OCI-LY3 (cell line): ENCODE measurements at regions not wholly inside any gene's neighbourhood (a gene's known extent, or its start where the extent isn't known, plus 50 kb on each side); places are given as distances from the start of the nearest gene placed in this dataset.
"Not testable (repeated sequence)": the region's sequence is repeated elsewhere in the genome, so short reads cannot be mapped to it uniquely, and the experiment has no call there.

Experiments
- EZH2phosphoT487 ChIP-seq: fragments of 200-600 bp; shearing (Covaris generic); IDR thresholded peaks from 2 replicates; pipeline ENCODE4 v1.6.1; 2018; ENCODE audit warnings: antibody characterized with exemption, mixed run types, low read depth
- TF ChIP-seq, protein P1 (sequence below): fragments of 200-600, 300-600 bp; sonication (generic); IDR thresholded peaks from 2 replicates; pipeline ENCODE4 v1.5.1; 2014; ENCODE audit warnings: antibody characterized with exemption, low read length, low read depth

DNA sequence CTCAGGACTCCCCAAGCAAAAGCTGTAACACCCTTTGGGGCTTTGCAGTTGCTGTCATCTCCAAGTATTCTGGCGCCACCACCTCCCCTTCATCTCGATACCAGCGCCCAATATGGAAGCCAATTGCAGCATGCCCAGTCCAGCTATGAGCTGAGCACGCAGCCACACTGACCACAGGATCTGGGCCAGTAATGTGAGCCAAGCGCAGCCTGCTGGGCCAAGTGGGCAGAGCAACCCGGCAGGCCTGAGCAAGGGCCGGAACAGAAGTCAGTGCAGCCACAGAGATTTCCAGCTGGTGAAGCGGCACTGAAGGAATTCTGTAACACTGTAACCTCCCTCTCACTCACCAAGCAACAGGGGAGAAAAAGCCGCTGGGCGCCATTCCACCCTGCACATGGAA lies 268.6 kb downstream of the SPATA31A1 start:
- TF ChIP-seq, protein P1, sequence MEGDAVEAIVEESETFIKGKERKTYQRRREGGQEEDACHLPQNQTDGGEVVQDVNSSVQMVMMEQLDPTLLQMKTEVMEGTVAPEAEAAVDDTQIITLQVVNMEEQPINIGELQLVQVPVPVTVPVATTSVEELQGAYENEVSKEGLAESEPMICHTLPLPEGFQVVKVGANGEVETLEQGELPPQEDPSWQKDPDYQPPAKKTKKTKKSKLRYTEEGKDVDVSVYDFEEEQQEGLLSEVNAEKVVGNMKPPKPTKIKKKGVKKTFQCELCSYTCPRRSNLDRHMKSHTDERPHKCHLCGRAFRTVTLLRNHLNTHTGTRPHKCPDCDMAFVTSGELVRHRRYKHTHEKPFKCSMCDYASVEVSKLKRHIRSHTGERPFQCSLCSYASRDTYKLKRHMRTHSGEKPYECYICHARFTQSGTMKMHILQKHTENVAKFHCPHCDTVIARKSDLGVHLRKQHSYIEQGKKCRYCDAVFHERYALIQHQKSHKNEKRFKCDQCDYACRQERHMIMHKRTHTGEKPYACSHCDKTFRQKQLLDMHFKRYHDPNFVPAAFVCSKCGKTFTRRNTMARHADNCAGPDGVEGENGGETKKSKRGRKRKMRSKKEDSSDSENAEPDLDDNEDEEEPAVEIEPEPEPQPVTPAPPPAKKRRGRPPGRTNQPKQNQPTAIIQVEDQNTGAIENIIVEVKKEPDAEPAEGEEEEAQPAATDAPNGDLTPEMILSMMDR = not testable (repeated sequence)
- not testable (repeated sequence) for TF ChIP-seq EZH2phosphoT487
